ENCODE measurements at regions not wholly inside any gene's neighbourhood (a gene's known extent, or its start where the extent isn't known, plus 50 kb on each side); places are given as distances from the start of the nearest gene placed in this dataset.

- Histone ChIP-seq H3K4me3 (ENCODE audit: insufficient read depth, low read depth, low read length) (no peak overlapping the region), H3K27me3 (ENCODE audit: control insufficient read depth, insufficient read depth, low read length, poor library complexity, severe bottlenecking) (peaks cover 7% of the 10 kb centered on the region), H3K36me3 (ENCODE audit: control insufficient read depth, insufficient read depth, low read length) (no peaks in the 10 kb centered on the region), H3K4me1 (ENCODE audit: control insufficient read depth, insufficient read depth, low read length) (no peaks in the 10 kb centered on the region), H3K9me3 (ENCODE audit: control insufficient read depth, low read length) (peaks cover 2% of the 10 kb centered on the region), H3K27ac (ENCODE audit: insufficient read depth, low read depth, low read length, poor library complexity, severe bottlenecking) (no peak overlapping the region)
- 90 to 91% methylated on average over 24 of the region's 24 CpGs for WGBS, 2 experiments
Observed at GRCh38 chr2:9137379-9138150, 69.0 kb upstream of the ASAP2 start.

DNA sequence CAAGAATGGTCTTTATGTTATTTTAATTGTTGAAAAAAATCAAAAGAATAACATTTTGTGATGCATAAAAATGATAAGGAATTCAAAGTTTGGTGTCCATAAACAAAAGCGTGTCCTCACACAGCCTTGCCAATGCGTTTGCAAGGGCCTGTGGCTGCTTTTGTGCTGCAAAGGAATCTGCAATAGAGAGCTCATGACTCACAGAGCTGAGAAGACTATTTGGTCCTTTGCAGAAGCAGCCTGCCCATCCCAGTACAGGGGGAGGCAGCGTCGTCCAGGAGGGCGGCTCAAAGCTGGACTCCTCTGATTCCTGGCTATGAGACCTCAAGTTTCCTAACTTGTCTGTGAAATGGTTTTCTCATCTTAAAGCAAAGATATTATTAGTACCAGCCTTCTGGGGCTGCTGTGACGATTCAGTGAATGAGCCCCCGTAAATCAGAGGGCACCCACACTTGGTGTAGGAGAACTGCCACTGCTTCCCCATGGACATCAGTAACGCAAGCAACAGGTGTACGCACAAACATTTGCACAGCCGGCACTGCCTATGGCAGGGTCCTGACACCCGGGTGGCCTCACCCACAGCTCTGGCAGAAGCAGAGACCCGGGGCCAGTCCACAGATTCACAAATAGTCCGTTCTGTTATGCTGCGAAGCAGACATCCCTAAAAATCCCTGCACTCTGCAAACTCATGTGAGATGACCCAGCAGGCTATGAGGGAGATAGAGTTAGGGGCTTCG, 70.6 kb upstream of the ASAP2 start:
- peaks cover 2% of the 10 kb centered on the region for H3K9me3 ChIP-seq (ENCODE audit: control insufficient read depth, low read length)
- no peaks in the 10 kb centered on the region for H3K27me3 ChIP-seq (ENCODE audit: control insufficient read depth, insufficient read depth, low read length, poor library complexity, severe bottlenecking)
- no peaks in the 10 kb centered on the region for H3K36me3 ChIP-seq (ENCODE audit: control insufficient read depth, insufficient read depth, low read length)
- H3K4me1 ChIP-seq (ENCODE audit: control insufficient read depth, insufficient read depth, low read length), result no peaks in the 10 kb centered on the region
- no peak overlapping the region for H3K27ac ChIP-seq (ENCODE audit: insufficient read depth, low read depth, low read length, poor library complexity, severe bottlenecking)
- H3K4me3 ChIP-seq (ENCODE audit: insufficient read depth, low read depth, low read length), result no peak overlapping the region
- 89 to 92% methylated on average over 15 of the region's 15 CpGs for WGBS, 2 experiments

GRCh38 chr2:9127316-9127715, 79.3 kb upstream of the ASAP2 start:
- no peaks in the 10 kb centered on the region for H3K9me3 ChIP-seq (ENCODE audit: control insufficient read depth, low read length)
- H3K27me3 ChIP-seq (ENCODE audit: control insufficient read depth, insufficient read depth, low read length, poor library complexity, severe bottlenecking), result no peaks in the 10 kb centered on the region
- H3K36me3 ChIP-seq (ENCODE audit: control insufficient read depth, insufficient read depth, low read length), result no peaks in the 10 kb centered on the region
- no peak overlapping the region for H3K4me3 ChIP-seq (ENCODE audit: insufficient read depth, low read depth, low read length)
- H3K27ac ChIP-seq (ENCODE audit: insufficient read depth, low read depth, low read length, poor library complexity, severe bottlenecking), result no peak overlapping the region
- H3K4me1 ChIP-seq (ENCODE audit: control insufficient read depth, insufficient read depth, low read length), result no peaks in the 10 kb centered on the region
- 94 to 95% methylated on average over 8 of the region's 8 CpGs for WGBS, 2 experiments

- H3K27me3 ChIP-seq (ENCODE audit: control insufficient read depth, insufficient read depth, low read length, poor library complexity, severe bottlenecking), result no peaks in the 10 kb centered on the region
Observed at GRCh38 chr2:9126540-9126939, 80.1 kb upstream of the ASAP2 start.

GRCh38 chr2:9124231-9124741, 82.3 kb upstream of the ASAP2 start:
- Histone ChIP-seq H3K36me3 (ENCODE audit: control insufficient read depth, insufficient read depth, low read length) (no peaks in the 10 kb centered on the region), H3K27ac (ENCODE audit: insufficient read depth, low read depth, low read length, poor library complexity, severe bottlenecking) (no peak overlapping the region), H3K9me3 (ENCODE audit: control insufficient read depth, low read length) (no peaks in the 10 kb centered on the region), H3K4me1 (ENCODE audit: control insufficient read depth, insufficient read depth, low read length) (no peaks in the 10 kb centered on the region), H3K4me3 (ENCODE audit: insufficient read depth, low read depth, low read length) (no peak overlapping the region), H3K27me3 (ENCODE audit: control insufficient read depth, insufficient read depth, low read length, poor library complexity, severe bottlenecking) (no peaks in the 10 kb centered on the region)
- 86 to 87% methylated on average over 14 of the region's 14 CpGs for WGBS, 2 experiments

More at GRCh38 chr2:9126540-9126939, 80.1 kb upstream of the ASAP2 start:
- H3K9me3 ChIP-seq (ENCODE audit: control insufficient read depth, low read length), result no peaks in the 10 kb centered on the region
- H3K4me3 ChIP-seq (ENCODE audit: insufficient read depth, low read depth, low read length), result no peak overlapping the region
- H3K27ac ChIP-seq (ENCODE audit: insufficient read depth, low read depth, low read length, poor library complexity, severe bottlenecking), result no peak overlapping the region
- no peaks in the 10 kb centered on the region for H3K4me1 ChIP-seq (ENCODE audit: control insufficient read depth, insufficient read depth, low read length)
- WGBS, 2 experiments, result 94 to 97% methylated on average over 3 of the region's 3 CpGs
- H3K36me3 ChIP-seq (ENCODE audit: control insufficient read depth, insufficient read depth, low read length), result no peaks in the 10 kb centered on the region

DNA sequence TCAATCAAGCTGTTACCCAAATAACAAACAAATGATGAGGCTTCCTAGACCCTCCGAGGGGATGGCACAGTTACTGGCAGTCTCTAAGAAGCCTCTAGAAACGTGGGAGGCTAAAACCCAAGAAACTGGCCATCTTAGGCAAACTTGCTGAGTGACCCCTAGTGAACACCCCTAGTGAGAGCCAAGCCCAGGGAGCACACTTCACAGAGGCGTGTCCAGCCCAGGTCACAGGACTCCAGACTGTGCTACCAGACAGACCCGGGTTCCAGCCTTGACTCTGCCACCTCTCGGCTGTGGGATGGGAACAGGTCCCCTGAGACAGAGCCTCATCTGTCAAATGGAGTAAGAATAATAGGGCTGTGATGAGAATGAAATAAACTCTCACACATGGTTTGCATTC, 83.5 kb upstream of the ASAP2 start:
- Histone ChIP-seq H3K27me3 (ENCODE audit: control insufficient read depth, insufficient read depth, low read length, poor library complexity, severe bottlenecking) (no peaks in the 10 kb centered on the region), H3K9me3 (ENCODE audit: control insufficient read depth, low read length) (no peaks in the 10 kb centered on the region), H3K4me3 (ENCODE audit: insufficient read depth, low read depth, low read length) (no peak overlapping the region), H3K27ac (ENCODE audit: insufficient read depth, low read depth, low read length, poor library complexity, severe bottlenecking) (no peak overlapping the region), H3K4me1 (ENCODE audit: control insufficient read depth, insufficient read depth, low read length) (no peaks in the 10 kb centered on the region), H3K36me3 (ENCODE audit: control insufficient read depth, insufficient read depth, low read length) (no peaks in the 10 kb centered on the region)
- WGBS, 2 experiments, result 81 to 85% methylated on average over 5 of the region's 5 CpGs

GRCh38 chr2:9122367-9122766, 84.2 kb upstream of the ASAP2 start:
- H3K4me1 ChIP-seq (ENCODE audit: control insufficient read depth, insufficient read depth, low read length), result no peaks in the 10 kb centered on the region
- no peak overlapping the region for H3K27ac ChIP-seq (ENCODE audit: insufficient read depth, low read depth, low read length, poor library complexity, severe bottlenecking)
- H3K36me3 ChIP-seq (ENCODE audit: control insufficient read depth, insufficient read depth, low read length), result no peaks in the 10 kb centered on the region
- H3K9me3 ChIP-seq (ENCODE audit: control insufficient read depth, low read length), result no peaks in the 10 kb centered on the region
- no peaks in the 10 kb centered on the region for H3K27me3 ChIP-seq (ENCODE audit: control insufficient read depth, insufficient read depth, low read length, poor library complexity, severe bottlenecking)
- WGBS, 2 experiments, result 91 to 92% methylated on average over 8 of the region's 8 CpGs
- H3K4me3 ChIP-seq (ENCODE audit: insufficient read depth, low read depth, low read length), result no peak overlapping the region

- Histone ChIP-seq H3K4me1 (ENCODE audit: control insufficient read depth, insufficient read depth, low read length) (no peaks in the 10 kb centered on the region), H3K36me3 (ENCODE audit: control insufficient read depth, insufficient read depth, low read length) (no peaks in the 10 kb centered on the region), H3K27me3 (ENCODE audit: control insufficient read depth, insufficient read depth, low read length, poor library complexity, severe bottlenecking) (no peaks in the 10 kb centered on the region), H3K9me3 (ENCODE audit: control insufficient read depth, low read length) (no peaks in the 10 kb centered on the region), H3K27ac (ENCODE audit: insufficient read depth, low read depth, low read length, poor library complexity, severe bottlenecking) (no peak overlapping the region), H3K4me3 (ENCODE audit: insufficient read depth, low read depth, low read length) (no peak overlapping the region)
- 90 to 93% methylated on average over 9 to 11 of the region's 11 CpGs for WGBS, 2 experiments
Observed at GRCh38 chr2:9118383-9118960, 88.1 kb upstream of the ASAP2 start.

GRCh38 chr2:9115229-9115628, 91.4 kb upstream of the ASAP2 start:
- H3K4me1 ChIP-seq (ENCODE audit: control insufficient read depth, insufficient read depth, low read length), result no peaks in the 10 kb centered on the region
- WGBS, 2 experiments, result 92% methylated on average over 2 of the region's 2 CpGs

GRCh38 chr2:9114458-9114857, 92.2 kb upstream of the ASAP2 start:
- Histone ChIP-seq H3K36me3 (ENCODE audit: control insufficient read depth, insufficient read depth, low read length) (no peaks in the 10 kb centered on the region), H3K27ac (ENCODE audit: insufficient read depth, low read depth, low read length, poor library complexity, severe bottlenecking) (no peak overlapping the region), H3K4me3 (ENCODE audit: insufficient read depth, low read depth, low read length) (no peak overlapping the region), H3K9me3 (ENCODE audit: control insufficient read depth, low read length) (no peaks in the 10 kb centered on the region), H3K27me3 (ENCODE audit: control insufficient read depth, insufficient read depth, low read length, poor library complexity, severe bottlenecking) (no peaks in the 10 kb centered on the region), H3K4me1 (ENCODE audit: control insufficient read depth, insufficient read depth, low read length) (no peaks in the 10 kb centered on the region)
- WGBS, 2 experiments, result 91 to 100% methylated on average over 3 of the region's 3 CpGs

More at GRCh38 chr2:9115229-9115628, 91.4 kb upstream of the ASAP2 start:
- H3K27me3 ChIP-seq (ENCODE audit: control insufficient read depth, insufficient read depth, low read length, poor library complexity, severe bottlenecking), result no peaks in the 10 kb centered on the region
- H3K27ac ChIP-seq (ENCODE audit: insufficient read depth, low read depth, low read length, poor library complexity, severe bottlenecking), result no peak overlapping the region
- H3K9me3 ChIP-seq (ENCODE audit: control insufficient read depth, low read length), result no peaks in the 10 kb centered on the region
- H3K36me3 ChIP-seq (ENCODE audit: control insufficient read depth, insufficient read depth, low read length), result no peaks in the 10 kb centered on the region
- no peak overlapping the region for H3K4me3 ChIP-seq (ENCODE audit: insufficient read depth, low read depth, low read length)

All from ectodermal cell (in vitro differentiated cells).